GM23338 (cell line): ENCODE measurements at regions not wholly inside any gene's neighbourhood (a gene's known extent, or its start where the extent isn't known, plus 50 kb on each side); places are given as distances from the start of the nearest gene placed in this dataset.

Source experiments
- ATAC-seq: fragments of 200-7000 bp; cut with Tn5 transposase; 3 replicates; pipeline ENCODE4 v1.9.1; 2020
- DNase-seq: peaks from one replicate; pipeline ENCODE4 v3.0.0-alpha.2; 2015; ENCODE audit warnings: low spot score
- H2AFZ ChIP-seq: fragments of 200-600 bp; sonication (generic); 2 replicates; pipeline ENCODE4 v1.8.0; 2016; ENCODE audit warnings: antibody characterized with exemption, mild to moderate bottlenecking, moderate library complexity
- H3F3A ChIP-seq: fragments of 200-600 bp; sonication (generic); replicated peaks from 2 replicates; pipeline ENCODE4 v1.8.0; 2017; ENCODE audit warnings: antibody characterized with exemption, mixed run types, low read depth
- H3K27ac ChIP-seq: fragments of 200-600 bp; sonication (generic); 2 replicates; pipeline ENCODE4 v1.6.1; 2016; ENCODE audit warnings: low read depth
- H3K27me3 ChIP-seq: fragments of 200-600 bp; sonication (generic); 2 replicates; pipeline ENCODE4 v1.8.0; 2016; ENCODE audit warnings: mild to moderate bottlenecking, mixed run types, moderate library complexity; ENCODE audit not compliant: insufficient read depth
- H3K36me3 ChIP-seq: fragments of 200-600 bp; sonication (generic); 2 replicates; pipeline ENCODE4 v1.8.0; 2016; ENCODE audit warnings: mild to moderate bottlenecking; ENCODE audit not compliant: insufficient read depth
- H3K4me1 ChIP-seq: fragments of 200-600 bp; sonication (generic); 2 replicates; pipeline ENCODE4 v1.8.0; 2016; ENCODE audit warnings: mild to moderate bottlenecking, moderate library complexity; ENCODE audit not compliant: insufficient read depth
- H3K4me2 ChIP-seq: fragments of 200-600 bp; sonication (generic); 2 replicates; pipeline ENCODE4 v1.7.1; 2017; ENCODE audit warnings: mixed run types
- H3K4me3 ChIP-seq: fragments of 200-600 bp; sonication (generic); 2 replicates; pipeline ENCODE4 v1.6.1; 2016; ENCODE audit warnings: mixed run types
- H3K79me2 ChIP-seq: fragments of 200-600 bp; sonication (generic); replicated peaks from 2 replicates; pipeline ENCODE4 v1.8.0; 2017; ENCODE audit warnings: mild to moderate bottlenecking; ENCODE audit not compliant: insufficient read depth
- H3K9me2 ChIP-seq: fragments of 200-600 bp; sonication (generic); 2 replicates; pipeline ENCODE4 v1.8.0; 2017; ENCODE audit not compliant: insufficient read depth
- H4K20me1 ChIP-seq: fragments of 200-600 bp; sonication (generic); replicated peaks from 2 replicates; pipeline ENCODE4 v1.8.0; 2017; ENCODE audit warnings: mild to moderate bottlenecking; ENCODE audit not compliant: insufficient read depth
- H3K27ac Mint-ChIP-seq: 2 replicates; pipeline ENCODE4 v1.8.0; 2020; ENCODE audit warnings: inconsistent platforms, mild to moderate bottlenecking, moderate library complexity, mixed read lengths
- H3K27me3 Mint-ChIP-seq: 3 replicates; pipeline ENCODE4 v1.8.0; 2022; ENCODE audit warnings: low read depth, mild to moderate bottlenecking, moderate library complexity, mixed read lengths, inconsistent platforms; ENCODE audit not compliant: insufficient read depth, poor library complexity
- H3K36me3 Mint-ChIP-seq: 3 replicates; pipeline ENCODE4 v1.8.0; 2021; ENCODE audit warnings: low read depth, mild to moderate bottlenecking, inconsistent platforms, moderate library complexity, mixed read lengths
- H3K4me1 Mint-ChIP-seq: 3 replicates; pipeline ENCODE4 v1.8.0; 2020; ENCODE audit warnings: mild to moderate bottlenecking, inconsistent platforms, mixed read lengths
- H3K4me3 Mint-ChIP-seq: 3 replicates; pipeline ENCODE4 v1.8.0; 2021; ENCODE audit warnings: moderate library complexity, mild to moderate bottlenecking, inconsistent platforms, mixed read lengths
- H3K9me3 Mint-ChIP-seq: 3 replicates; pipeline ENCODE4 v1.8.0; 2020; ENCODE audit warnings: moderate library complexity, mild to moderate bottlenecking, inconsistent platforms, mixed read lengths
- EZH2 ChIP-seq: fragments of 200-600 bp; sonication (generic); IDR thresholded peaks from one replicate; pipeline ENCODE4 v1.8.0; 2017; ENCODE audit warnings: antibody characterized with exemption, mild to moderate bottlenecking, low read depth; ENCODE audit not compliant: unreplicated experiment
- STAT1 ChIP-seq: IDR thresholded peaks from one replicate; pipeline ENCODE4 v1.6.1; 2016; ENCODE audit warnings: antibody characterized with exemption; ENCODE audit not compliant: unreplicated experiment
- ZNF114 ChIP-seq: fragments of 250-450 bp; sonication (Bioruptor Pico); IDR thresholded peaks from 2 replicates; pipeline ENCODE4 v1.5.0; 2020; ENCODE audit warnings: mild to moderate bottlenecking, moderate library complexity
- ZNF331 ChIP-seq: fragments of 250-450 bp; sonication (Bioruptor Pico); IDR thresholded peaks from 2 replicates; pipeline ENCODE4 v1.5.0; 2020; ENCODE audit warnings: low read depth, mild to moderate bottlenecking, moderate library complexity
- ZNF462 ChIP-seq: fragments of 250-450 bp; sonication (Bioruptor Pico); IDR thresholded peaks from 2 replicates; pipeline ENCODE4 v1.5.0; 2020; ENCODE audit warnings: mild to moderate bottlenecking, moderate library complexity
- TF ChIP-seq, protein P1 (sequence below): IDR thresholded peaks from one replicate; pipeline ENCODE4 v1.6.1; 2018; ENCODE audit warnings: antibody characterized with exemption; ENCODE audit not compliant: unreplicated experiment

DNA sequence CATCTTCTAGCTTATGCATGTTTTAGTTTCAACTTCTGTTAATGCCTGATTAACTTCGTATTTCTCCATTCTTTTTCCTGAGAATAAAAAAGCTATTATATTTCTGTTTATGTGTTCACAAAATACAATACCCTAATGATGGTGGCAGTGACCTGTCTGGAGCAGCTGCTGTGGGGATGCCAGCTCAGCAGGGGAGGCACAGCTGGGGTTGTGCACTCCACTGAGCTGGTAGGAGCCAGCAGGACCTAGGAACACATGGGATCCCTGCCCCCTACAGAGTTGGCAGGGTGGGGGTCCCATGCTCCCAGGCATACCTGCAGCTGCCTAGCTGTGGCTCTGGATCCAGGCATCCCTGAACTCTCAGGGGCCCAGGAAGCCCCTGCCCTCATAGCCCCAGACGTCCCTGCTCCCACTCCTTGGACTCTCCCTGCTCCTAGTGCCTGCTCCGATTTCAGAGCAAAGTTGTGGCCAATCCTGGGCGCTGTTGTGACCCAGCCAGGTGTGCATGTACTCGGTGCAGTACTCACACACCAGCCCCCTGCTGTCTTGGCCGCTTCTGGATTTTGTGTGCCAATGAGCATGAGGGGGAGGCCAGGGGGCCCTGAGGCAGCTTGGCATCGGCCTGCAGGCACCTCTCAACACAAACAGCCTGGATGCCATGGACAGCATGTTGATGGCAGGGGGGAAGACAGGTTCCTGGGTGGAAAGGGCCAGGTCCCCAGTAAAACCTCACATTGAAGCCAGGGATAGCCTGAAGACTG lies 546.0 kb downstream of the ZNF804A start:
- ATAC-seq, result no peak
- peaks cover 6% of the 10 kb centered on the region; the same call in 1 of the 3 replicates for H3K36me3 Mint-ChIP-seq

GRCh38 chr2:185145316-185146121 lies 547.2 kb downstream of the ZNF804A start:
- ATAC-seq (no peak), DNase-seq (no peak)
- no peaks in the 10 kb centered on the region for H3K36me3 ChIP-seq
- H3K4me2 ChIP-seq, result no peak overlapping the region
- H3K79me2 ChIP-seq, result no peaks in the 10 kb centered on the region
- no peak overlapping the region for H3K4me3 Mint-ChIP-seq
- H2AFZ ChIP-seq, result no peak overlapping the region; the same call in 1 of the 2 replicates
- peaks cover 5% of the 10 kb centered on the region; the same call in 1 of the 2 replicates for H3K9me2 ChIP-seq
- H3K36me3 Mint-ChIP-seq, result peaks cover 3% of the 10 kb centered on the region; the same call in 1 of the 3 replicates
- H3K27ac ChIP-seq, result no peak overlapping the region
- peaks cover 2% of the 10 kb centered on the region; the same call in 2 of the 3 replicates for H3K4me1 Mint-ChIP-seq
- H4K20me1 ChIP-seq, result no peaks in the 10 kb centered on the region
- no peaks in the 10 kb centered on the region for H3K4me1 ChIP-seq
- no peaks in the 10 kb centered on the region for H3K9me3 Mint-ChIP-seq
- no peaks in the 10 kb centered on the region for H3K27me3 ChIP-seq
- no peak overlapping the region; the same call in 1 of the 2 replicates for H3K27ac Mint-ChIP-seq
- H3F3A ChIP-seq, result no peaks in the 10 kb centered on the region
- no peaks in the 10 kb centered on the region for H3K27me3 Mint-ChIP-seq
- H3K4me3 ChIP-seq, result no peak overlapping the region
- TF ChIP-seq ZNF462 (CRISPR knock-in tag) (no peak), STAT1 (no peak), ZNF331 (CRISPR knock-in tag) (no peak), ZNF114 (CRISPR knock-in tag) (no peak)

More for the DNA sequence above, 546.0 kb downstream of the ZNF804A start:
- Histone ChIP-seq H3K79me2 (no peaks in the 10 kb centered on the region), H3K9me2 (peaks cover 6% of the 10 kb centered on the region; the same call in 1 of the 2 replicates), H3K27me3 (no peaks in the 10 kb centered on the region), H3K27ac (no peak overlapping the region), H4K20me1 (no peaks in the 10 kb centered on the region), H3F3A (no peaks in the 10 kb centered on the region), H2AFZ (0 out of 2 replicates have a peak overlapping the region, but pooled peaks have one; percentile 23), H3K4me1 (no peaks in the 10 kb centered on the region), H3K4me2 (no peak overlapping the region), H3K4me3 (no peak overlapping the region), H3K36me3 (no peaks in the 10 kb centered on the region)
- Mint-ChIP-seq H3K4me1 (peaks cover 5% of the 10 kb centered on the region; the same call in 2 of the 3 replicates), H3K27ac (no peak overlapping the region), H3K27me3 (no peaks in the 10 kb centered on the region), H3K4me3 (no peak overlapping the region), H3K9me3 (peaks cover 4% of the 10 kb centered on the region; the same call in 1 of the 3 replicates)
- TF ChIP-seq EZH2, result no peak
- no peak for TF ChIP-seq ZNF331 (CRISPR knock-in tag)
- TF ChIP-seq, protein P1, sequence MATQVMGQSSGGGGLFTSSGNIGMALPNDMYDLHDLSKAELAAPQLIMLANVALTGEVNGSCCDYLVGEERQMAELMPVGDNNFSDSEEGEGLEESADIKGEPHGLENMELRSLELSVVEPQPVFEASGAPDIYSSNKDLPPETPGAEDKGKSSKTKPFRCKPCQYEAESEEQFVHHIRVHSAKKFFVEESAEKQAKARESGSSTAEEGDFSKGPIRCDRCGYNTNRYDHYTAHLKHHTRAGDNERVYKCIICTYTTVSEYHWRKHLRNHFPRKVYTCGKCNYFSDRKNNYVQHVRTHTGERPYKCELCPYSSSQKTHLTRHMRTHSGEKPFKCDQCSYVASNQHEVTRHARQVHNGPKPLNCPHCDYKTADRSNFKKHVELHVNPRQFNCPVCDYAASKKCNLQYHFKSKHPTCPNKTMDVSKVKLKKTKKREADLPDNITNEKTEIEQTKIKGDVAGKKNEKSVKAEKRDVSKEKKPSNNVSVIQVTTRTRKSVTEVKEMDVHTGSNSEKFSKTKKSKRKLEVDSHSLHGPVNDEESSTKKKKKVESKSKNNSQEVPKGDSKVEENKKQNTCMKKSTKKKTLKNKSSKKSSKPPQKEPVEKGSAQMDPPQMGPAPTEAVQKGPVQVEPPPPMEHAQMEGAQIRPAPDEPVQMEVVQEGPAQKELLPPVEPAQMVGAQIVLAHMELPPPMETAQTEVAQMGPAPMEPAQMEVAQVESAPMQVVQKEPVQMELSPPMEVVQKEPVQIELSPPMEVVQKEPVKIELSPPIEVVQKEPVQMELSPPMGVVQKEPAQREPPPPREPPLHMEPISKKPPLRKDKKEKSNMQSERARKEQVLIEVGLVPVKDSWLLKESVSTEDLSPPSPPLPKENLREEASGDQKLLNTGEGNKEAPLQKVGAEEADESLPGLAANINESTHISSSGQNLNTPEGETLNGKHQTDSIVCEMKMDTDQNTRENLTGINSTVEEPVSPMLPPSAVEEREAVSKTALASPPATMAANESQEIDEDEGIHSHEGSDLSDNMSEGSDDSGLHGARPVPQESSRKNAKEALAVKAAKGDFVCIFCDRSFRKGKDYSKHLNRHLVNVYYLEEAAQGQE, result no peak
- DNase-seq, result no peak
